Keratinocyte (primary cell): ENCODE measurements at regions not wholly inside any gene's neighbourhood (a gene's known extent, or its start where the extent isn't known, plus 50 kb on each side); places are given as distances from the start of the nearest gene placed in this dataset.

Source experiments
- DNase-seq: peaks from one replicate; pipeline ENCODE4 v3.0.0-alpha.2; 2011; ENCODE audit warnings: low read depth, missing footprints, low spot score
- FAIRE-seq: peaks from 2 replicates; lab custom pipeline; 2011; peaks lifted over from hg19 to GRCh38; lab: Jason Lieb, UNC
- H2AFZ ChIP-seq: 2 replicates; pipeline ENCODE4 v1.6.0; 2012; ENCODE audit warnings: low read length, control low read depth, inconsistent platforms; ENCODE audit not compliant: control insufficient read depth
- H3K27ac ChIP-seq: 2 replicates; pipeline ENCODE4 v1.5.1; 2011; ENCODE audit warnings: low read length; ENCODE audit not compliant: control insufficient read depth, insufficient read depth
- H3K27me3 ChIP-seq: 3 replicates; pipeline ENCODE4 v1.6.0; 2011; ENCODE audit warnings: low read length; ENCODE audit not compliant: control insufficient read depth, insufficient read depth; ENCODE audit errors: extremely low read depth
- H3K36me3 ChIP-seq, 2 experiments: 2 replicates in 1 of 2; 3 replicates in 1 of 2; pipeline ENCODE4 v1.5.1; 2011; ENCODE audit warnings: low read length in 2 of 2, mild to moderate bottlenecking in 1 of 2; ENCODE audit not compliant: control insufficient read depth in 2 of 2, insufficient read depth in 2 of 2; ENCODE audit errors: extremely low read depth in 1 of 2
- H3K4me1 ChIP-seq: 3 replicates; pipeline ENCODE4 v1.5.1; 2011; ENCODE audit warnings: low read length; ENCODE audit not compliant: control insufficient read depth, insufficient read depth; ENCODE audit errors: extremely low read depth
- H3K4me2 ChIP-seq: 3 replicates; pipeline ENCODE4 v1.6.0; 2011; ENCODE audit warnings: low read depth, low read length; ENCODE audit not compliant: control insufficient read depth, insufficient read depth; ENCODE audit errors: extremely low read depth
- H3K4me3 ChIP-seq, 3 experiments: fragments of 200-600 bp in 1 of 3; sonication (generic) in 1 of 3; 2 replicates in 2 of 3; 3 replicates in 1 of 3; pipeline ENCODE4 v1.5.1; 2011 to 2016; ENCODE audit warnings: low read length in 3 of 3, mild to moderate bottlenecking in 3 of 3, control low read depth in 2 of 3, inconsistent platforms in 1 of 3, low read depth in 1 of 3, mixed read lengths in 1 of 3, mixed run types in 1 of 3, moderate library complexity in 1 of 3; ENCODE audit not compliant: control insufficient read depth in 2 of 3, insufficient read depth in 2 of 3; ENCODE audit errors: extremely low read depth in 1 of 3
- H3K79me2 ChIP-seq: 2 replicates; pipeline ENCODE4 v1.6.0; 2012; ENCODE audit warnings: low read length; ENCODE audit not compliant: control insufficient read depth, insufficient read depth
- H3K9ac ChIP-seq: 3 replicates; pipeline ENCODE4 v1.6.0; 2011; ENCODE audit warnings: low read length; ENCODE audit not compliant: control insufficient read depth, insufficient read depth; ENCODE audit errors: extremely low read depth
- H3K9me1 ChIP-seq: 3 replicates; pipeline ENCODE4 v1.6.0; 2011; ENCODE audit warnings: low read length; ENCODE audit not compliant: control insufficient read depth, insufficient read depth; ENCODE audit errors: extremely low read depth
- H3K9me3 ChIP-seq: 2 replicates; pipeline ENCODE4 v1.5.1; 2012; ENCODE audit warnings: low read depth, low read length; ENCODE audit not compliant: control insufficient read depth
- H4K20me1 ChIP-seq: 3 replicates; pipeline ENCODE4 v1.6.0; 2011; ENCODE audit warnings: low read length; ENCODE audit not compliant: control insufficient read depth, insufficient read depth; ENCODE audit errors: extremely low read depth
- CTCF ChIP-seq, 3 experiments: IDR thresholded peaks in 1 of 3; conservative IDR thresholded peaks in 1 of 3; optimal IDR thresholded peaks in 1 of 3; 2 replicates in 2 of 3; 3 replicates in 1 of 3; pipeline versions ENCODE3 to v1.5.1; 2011; ENCODE audit warnings: low read length in 3 of 3, mild to moderate bottlenecking in 3 of 3, moderate library complexity in 2 of 3, control low read depth in 1 of 3, inconsistent platforms in 1 of 3; ENCODE audit not compliant: insufficient read depth in 2 of 3; ENCODE audit errors: extremely low read depth in 1 of 3
- EZH2 ChIP-seq: IDR thresholded peaks from one replicate; pipeline ENCODE4 v1.6.1; 2012; ENCODE audit warnings: inconsistent platforms, mild to moderate bottlenecking, low read length, moderate library complexity
- dilution Hi-C: fragments of 300-500 bp; cut with MboI; formaldehyde crosslinking; loops from one replicate; pipeline ENCODE4 v1.7.0; 2020; ENCODE audit warnings: low sequenced_read_pairs; ENCODE audit not compliant: extremely low pct_ligation_motif_present

- H3K27me3 ChIP-seq = no peaks in the 10 kb centered on the region
- no peak overlapping the region for H3K9ac ChIP-seq
- TF ChIP-seq CTCF (optimal IDR thresholded peaks at IDR 0.05 in 1 of 3, IDR thresholded peaks at IDR 0.05 in 1 of 3, conservative IDR thresholded peaks at IDR 0.05 in 1 of 3; ENCODE audit: extremely low read depth in 1 of 3, insufficient read depth in 2 of 3, low read length in 3 of 3) (no peak), EZH2 (no peak)
- no peak overlapping the region for H3K4me2 ChIP-seq
- H2AFZ ChIP-seq = no peak overlapping the region
- FAIRE-seq = no peak
- H3K79me2 ChIP-seq = no peaks in the 10 kb centered on the region
- H3K4me1 ChIP-seq = peaks cover 4% of the 10 kb centered on the region
- no peaks in the 10 kb centered on the region for H3K9me1 ChIP-seq
- H3K4me3 ChIP-seq = no peak overlapping the region
- no peak overlapping the region for H3K27ac ChIP-seq
- no peak for DNase-seq
- dilution Hi-C loops = no loop called here
- no peaks in the 10 kb centered on the region for H4K20me1 ChIP-seq
- H3K36me3 ChIP-seq = no peaks in the 10 kb centered on the region
- no peaks in the 10 kb centered on the region for H3K9me3 ChIP-seq
Observed at GRCh38 chr2:41904459-41904858, 143.4 kb upstream of the PKDCC start.

DNA sequence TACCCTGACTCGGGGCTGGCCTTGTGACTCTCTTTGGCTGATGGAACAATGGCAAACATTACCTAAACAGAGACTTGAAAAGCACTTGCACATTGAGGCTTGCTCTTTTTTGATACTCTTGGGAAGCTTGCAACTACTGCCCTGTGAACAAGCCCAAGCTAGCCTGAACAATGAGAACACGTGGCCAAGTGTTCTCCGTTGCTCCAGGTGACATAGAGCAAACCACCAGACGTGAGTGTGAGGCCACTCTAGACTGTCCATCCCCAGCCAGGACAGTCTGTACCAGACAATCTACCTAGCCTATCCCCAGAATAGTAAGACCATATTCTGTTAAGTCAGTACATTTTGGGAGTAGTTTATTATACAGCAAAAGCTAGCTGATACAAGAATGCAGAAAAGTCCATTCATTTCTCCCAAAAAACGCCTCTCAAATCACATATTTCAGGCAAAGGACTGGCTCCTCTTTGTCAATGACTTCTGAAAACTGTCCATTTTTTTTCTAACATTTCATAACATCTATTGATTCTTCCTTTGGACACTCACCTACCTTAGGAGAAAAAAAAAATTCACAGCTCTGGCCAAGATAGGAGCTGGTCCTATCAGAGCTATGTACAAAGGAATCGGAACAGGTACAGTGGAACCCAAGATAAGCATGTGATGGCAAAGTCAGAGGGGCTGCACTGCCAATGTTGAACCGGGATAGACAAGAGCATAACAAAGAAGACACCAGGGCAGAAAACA is 142.1 kb upstream of the PKDCC start:
- Histone ChIP-seq H3K79me2 (no peaks in the 10 kb centered on the region), H3K4me2 (no peak overlapping the region), H3K27ac (no peak overlapping the region), H4K20me1 (no peaks in the 10 kb centered on the region), H3K9ac (no peak overlapping the region), H3K4me3 (no peak overlapping the region), H3K9me3 (no peaks in the 10 kb centered on the region), H3K4me1 (peaks cover 4% of the 10 kb centered on the region), H2AFZ (no peak overlapping the region), H3K27me3 (no peaks in the 10 kb centered on the region), H3K9me1 (no peaks in the 10 kb centered on the region), H3K36me3 (no peaks in the 10 kb centered on the region)
- TF ChIP-seq CTCF (optimal IDR thresholded peaks at IDR 0.05 in 1 of 3, IDR thresholded peaks at IDR 0.05 in 1 of 3, conservative IDR thresholded peaks at IDR 0.05 in 1 of 3; ENCODE audit: extremely low read depth in 1 of 3, insufficient read depth in 2 of 3, low read length in 3 of 3) (no peak), EZH2 (no peak)
- dilution Hi-C loops = no loop called here
- DNase-seq (no peak), FAIRE-seq (no peak)
